Sigmoid colon (tissue), 4 donors: ENCODE measurements at regions not wholly inside any gene's neighbourhood (a gene's known extent, or its start where the extent isn't known, plus 50 kb on each side); places are given as distances from the start of the nearest gene placed in this dataset.

Experiments
- EP300 ChIP-seq, 4 donors: sonication (generic); formaldehyde crosslinking; IDR thresholded peaks; one replicate each; pipeline ENCODE4 v1.6.1; 2017; ENCODE audit warnings: antibody characterized with exemption in 4 of 4
- POLR2A ChIP-seq, 2 donors: fragments of 450-650 bp; IDR thresholded peaks; one replicate each; pipeline ENCODE4 v1.6.1; 2016; ENCODE audit warnings: antibody characterized with exemption in 2 of 2, mild to moderate bottlenecking in 2 of 2, moderate library complexity in 2 of 2
- POLR2AphosphoS5 ChIP-seq, 4 donors: sonication (generic); formaldehyde crosslinking; IDR thresholded peaks; one replicate each; pipeline ENCODE4 v1.6.1; 2017; ENCODE audit warnings: antibody characterized with exemption in 4 of 4
- TF ChIP-seq, protein P1 (sequence below), 4 experiments: fragments of 450-650 bp in 3 of 4; fragments of 200-600 bp in 1 of 4; IDR thresholded peaks; one replicate each; pipeline ENCODE4 v1.5.1; 2016 to 2019; ENCODE audit warnings: antibody characterized with exemption in 4 of 4, mild to moderate bottlenecking in 3 of 4, moderate library complexity in 2 of 4

DNA sequence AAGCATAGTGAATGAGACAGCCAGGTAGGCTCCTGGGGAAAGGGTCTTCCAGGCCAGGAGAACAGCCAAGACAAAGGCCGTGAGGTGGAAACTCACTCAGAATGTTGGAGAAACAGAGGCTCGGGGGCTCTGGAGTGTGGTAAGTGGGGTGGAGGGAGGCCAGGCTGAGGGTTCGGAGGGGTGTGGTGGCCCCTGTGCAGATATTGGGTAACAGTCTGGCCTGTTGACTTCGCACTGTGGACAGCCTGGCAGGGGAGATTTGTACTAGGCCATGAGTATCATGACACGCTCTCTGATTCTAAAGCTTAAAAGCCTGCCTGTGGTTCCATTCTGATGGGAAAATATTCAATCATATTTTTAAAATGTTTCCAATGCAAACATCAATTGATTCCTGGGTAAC, 239.3 kb downstream of the GADD45G start:
- TF ChIP-seq, protein P1, sequence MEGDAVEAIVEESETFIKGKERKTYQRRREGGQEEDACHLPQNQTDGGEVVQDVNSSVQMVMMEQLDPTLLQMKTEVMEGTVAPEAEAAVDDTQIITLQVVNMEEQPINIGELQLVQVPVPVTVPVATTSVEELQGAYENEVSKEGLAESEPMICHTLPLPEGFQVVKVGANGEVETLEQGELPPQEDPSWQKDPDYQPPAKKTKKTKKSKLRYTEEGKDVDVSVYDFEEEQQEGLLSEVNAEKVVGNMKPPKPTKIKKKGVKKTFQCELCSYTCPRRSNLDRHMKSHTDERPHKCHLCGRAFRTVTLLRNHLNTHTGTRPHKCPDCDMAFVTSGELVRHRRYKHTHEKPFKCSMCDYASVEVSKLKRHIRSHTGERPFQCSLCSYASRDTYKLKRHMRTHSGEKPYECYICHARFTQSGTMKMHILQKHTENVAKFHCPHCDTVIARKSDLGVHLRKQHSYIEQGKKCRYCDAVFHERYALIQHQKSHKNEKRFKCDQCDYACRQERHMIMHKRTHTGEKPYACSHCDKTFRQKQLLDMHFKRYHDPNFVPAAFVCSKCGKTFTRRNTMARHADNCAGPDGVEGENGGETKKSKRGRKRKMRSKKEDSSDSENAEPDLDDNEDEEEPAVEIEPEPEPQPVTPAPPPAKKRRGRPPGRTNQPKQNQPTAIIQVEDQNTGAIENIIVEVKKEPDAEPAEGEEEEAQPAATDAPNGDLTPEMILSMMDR (IDR thresholded peaks at IDR 0.05): no peak
- no peak for TF ChIP-seq EP300 (IDR thresholded peaks at IDR 0.05)
- TF ChIP-seq POLR2A (IDR thresholded peaks at IDR 0.05): no peak
- no peak for TF ChIP-seq POLR2AphosphoS5 (IDR thresholded peaks at IDR 0.05)
